GM23338 (cell line): ENCODE measurements at regions not wholly inside any gene's neighbourhood (a gene's known extent, or its start where the extent isn't known, plus 50 kb on each side); places are given as distances from the start of the nearest gene placed in this dataset.

ENCODE experiments used
- ATAC-seq: fragments of 200-7000 bp; cut with Tn5 transposase; 3 replicates; pipeline ENCODE4 v1.9.1; 2020
- DNase-seq: peaks from one replicate; pipeline ENCODE4 v3.0.0-alpha.2; 2015; ENCODE audit warnings: low spot score
- H2AFZ ChIP-seq: fragments of 200-600 bp; sonication (generic); 2 replicates; pipeline ENCODE4 v1.8.0; 2016; ENCODE audit warnings: antibody characterized with exemption, mild to moderate bottlenecking, moderate library complexity
- H3F3A ChIP-seq: fragments of 200-600 bp; sonication (generic); replicated peaks from 2 replicates; pipeline ENCODE4 v1.8.0; 2017; ENCODE audit warnings: antibody characterized with exemption, mixed run types, low read depth
- H3K27ac ChIP-seq: fragments of 200-600 bp; sonication (generic); 2 replicates; pipeline ENCODE4 v1.6.1; 2016; ENCODE audit warnings: low read depth
- H3K27me3 ChIP-seq: fragments of 200-600 bp; sonication (generic); 2 replicates; pipeline ENCODE4 v1.8.0; 2016; ENCODE audit warnings: mild to moderate bottlenecking, mixed run types, moderate library complexity; ENCODE audit not compliant: insufficient read depth
- H3K36me3 ChIP-seq: fragments of 200-600 bp; sonication (generic); 2 replicates; pipeline ENCODE4 v1.8.0; 2016; ENCODE audit warnings: mild to moderate bottlenecking; ENCODE audit not compliant: insufficient read depth
- H3K4me1 ChIP-seq: fragments of 200-600 bp; sonication (generic); 2 replicates; pipeline ENCODE4 v1.8.0; 2016; ENCODE audit warnings: mild to moderate bottlenecking, moderate library complexity; ENCODE audit not compliant: insufficient read depth
- H3K4me2 ChIP-seq: fragments of 200-600 bp; sonication (generic); 2 replicates; pipeline ENCODE4 v1.7.1; 2017; ENCODE audit warnings: mixed run types
- H3K4me3 ChIP-seq: fragments of 200-600 bp; sonication (generic); 2 replicates; pipeline ENCODE4 v1.6.1; 2016; ENCODE audit warnings: mixed run types
- H3K79me2 ChIP-seq: fragments of 200-600 bp; sonication (generic); replicated peaks from 2 replicates; pipeline ENCODE4 v1.8.0; 2017; ENCODE audit warnings: mild to moderate bottlenecking; ENCODE audit not compliant: insufficient read depth
- H3K9me2 ChIP-seq: fragments of 200-600 bp; sonication (generic); 2 replicates; pipeline ENCODE4 v1.8.0; 2017; ENCODE audit not compliant: insufficient read depth
- H4K20me1 ChIP-seq: fragments of 200-600 bp; sonication (generic); replicated peaks from 2 replicates; pipeline ENCODE4 v1.8.0; 2017; ENCODE audit warnings: mild to moderate bottlenecking; ENCODE audit not compliant: insufficient read depth
- H3K27ac Mint-ChIP-seq: 2 replicates; pipeline ENCODE4 v1.8.0; 2020; ENCODE audit warnings: inconsistent platforms, mild to moderate bottlenecking, moderate library complexity, mixed read lengths
- H3K27me3 Mint-ChIP-seq: 3 replicates; pipeline ENCODE4 v1.8.0; 2022; ENCODE audit warnings: low read depth, mild to moderate bottlenecking, moderate library complexity, mixed read lengths, inconsistent platforms; ENCODE audit not compliant: insufficient read depth, poor library complexity
- H3K36me3 Mint-ChIP-seq: 3 replicates; pipeline ENCODE4 v1.8.0; 2021; ENCODE audit warnings: low read depth, mild to moderate bottlenecking, inconsistent platforms, moderate library complexity, mixed read lengths
- H3K4me1 Mint-ChIP-seq: 3 replicates; pipeline ENCODE4 v1.8.0; 2020; ENCODE audit warnings: mild to moderate bottlenecking, inconsistent platforms, mixed read lengths
- H3K4me3 Mint-ChIP-seq: 3 replicates; pipeline ENCODE4 v1.8.0; 2021; ENCODE audit warnings: moderate library complexity, mild to moderate bottlenecking, inconsistent platforms, mixed read lengths
- H3K9me3 Mint-ChIP-seq: 3 replicates; pipeline ENCODE4 v1.8.0; 2020; ENCODE audit warnings: moderate library complexity, mild to moderate bottlenecking, inconsistent platforms, mixed read lengths
- CREB1 ChIP-seq: fragments of 250-450 bp; sonication (Bioruptor Pico); IDR thresholded peaks from 2 replicates; pipeline ENCODE4 v1.5.0; 2020; ENCODE audit warnings: low read depth, mild to moderate bottlenecking, moderate library complexity
- CTCF ChIP-seq, 2 experiments: fragments of 200-600 bp in 1 of 2; sonication (generic) in 1 of 2; conservative IDR thresholded peaks; 2 replicates each; pipeline versions ENCODE4 v1.5.1 to v1.6.1; 2016 to 2017; ENCODE audit warnings: antibody characterized with exemption in 2 of 2, low read depth in 2 of 2, mild to moderate bottlenecking in 2 of 2, moderate library complexity in 1 of 2
- EZH2 ChIP-seq: fragments of 200-600 bp; sonication (generic); IDR thresholded peaks from one replicate; pipeline ENCODE4 v1.8.0; 2017; ENCODE audit warnings: antibody characterized with exemption, mild to moderate bottlenecking, low read depth; ENCODE audit not compliant: unreplicated experiment
- EZH2phosphoT487 ChIP-seq: fragments of 200-600 bp; sonication (generic); IDR thresholded peaks from one replicate; pipeline ENCODE4 v1.8.1; 2018; ENCODE audit warnings: antibody characterized with exemption; ENCODE audit not compliant: unreplicated experiment
- JUNB ChIP-seq: IDR thresholded peaks from one replicate; pipeline ENCODE4 v1.6.1; 2016; ENCODE audit warnings: antibody characterized with exemption; ENCODE audit not compliant: unreplicated experiment
- NANOG ChIP-seq: IDR thresholded peaks from 2 replicates; pipeline ENCODE4 v1.6.1; 2016; ENCODE audit warnings: antibody characterized with exemption, borderline replicate concordance
- POLR2AphosphoS5 ChIP-seq: IDR thresholded peaks from 2 replicates; pipeline ENCODE4 v1.6.1; 2016; ENCODE audit warnings: antibody characterized with exemption, low read depth
- REST ChIP-seq: IDR thresholded peaks from one replicate; pipeline ENCODE4 v1.6.1; 2018; ENCODE audit warnings: antibody characterized with exemption; ENCODE audit not compliant: unreplicated experiment
- STAT1 ChIP-seq: IDR thresholded peaks from one replicate; pipeline ENCODE4 v1.6.1; 2016; ENCODE audit warnings: antibody characterized with exemption; ENCODE audit not compliant: unreplicated experiment
- ZNF114 ChIP-seq: fragments of 250-450 bp; sonication (Bioruptor Pico); IDR thresholded peaks from 2 replicates; pipeline ENCODE4 v1.5.0; 2020; ENCODE audit warnings: mild to moderate bottlenecking, moderate library complexity
- ZNF331 ChIP-seq: fragments of 250-450 bp; sonication (Bioruptor Pico); IDR thresholded peaks from 2 replicates; pipeline ENCODE4 v1.5.0; 2020; ENCODE audit warnings: low read depth, mild to moderate bottlenecking, moderate library complexity
- ZNF462 ChIP-seq: fragments of 250-450 bp; sonication (Bioruptor Pico); IDR thresholded peaks from 2 replicates; pipeline ENCODE4 v1.5.0; 2020; ENCODE audit warnings: mild to moderate bottlenecking, moderate library complexity

GRCh38 chr20:12416281-12416680, 498.6 kb downstream of the BTBD3 start (continued):
- TF ChIP-seq CTCF (conservative IDR thresholded peaks at IDR 0.05; ENCODE audit: low read depth in 2 of 2) (no peak), JUNB (no peak), POLR2AphosphoS5 (no peak), CREB1 (CRISPR knock-in tag) (no peak), EZH2phosphoT487 (no peak), ZNF114 (CRISPR knock-in tag) (no peak), ZNF331 (no peak)

GRCh38 chr20:12433724-12434123, 516.0 kb downstream of the BTBD3 start:
- ATAC-seq (no peak), DNase-seq (no peak)
- Mint-ChIP-seq H3K4me3 (no peak overlapping the region), H3K36me3 (no peaks in the 10 kb centered on the region), H3K4me1 (peaks cover 6% of the 10 kb centered on the region; the same call in 2 of the 3 replicates), H3K9me3 (no peaks in the 10 kb centered on the region), H3K27ac (no peak overlapping the region), H3K27me3 (no peaks in the 10 kb centered on the region)
- Histone ChIP-seq H2AFZ (no peak overlapping the region), H3K4me2 (no peak overlapping the region), H3K79me2 (no peaks in the 10 kb centered on the region), H3K9me2 (peaks cover 6% of the 10 kb centered on the region), H3K27me3 (no peaks in the 10 kb centered on the region), H3F3A (no peaks in the 10 kb centered on the region), H3K27ac (no peak overlapping the region), H3K4me3 (no peak overlapping the region), H3K4me1 (no peaks in the 10 kb centered on the region; the same call in 1 of the 2 replicates), H4K20me1 (no peaks in the 10 kb centered on the region), H3K36me3 (no peaks in the 10 kb centered on the region)
- TF ChIP-seq EZH2 (no peak), ZNF114 (CRISPR knock-in tag) (no peak), EZH2phosphoT487 (no peak), REST (no peak), ZNF331 (no peak), ZNF462 (CRISPR knock-in tag) (no peak), CTCF (conservative IDR thresholded peaks at IDR 0.05; ENCODE audit: low read depth in 2 of 2) (no peak), NANOG (no peak), JUNB (no peak), STAT1 (no peak), CREB1 (CRISPR knock-in tag) (no peak)
